ENCODE measurements at regions not wholly inside any gene's neighbourhood (a gene's known extent, or its start where the extent isn't known, plus 50 kb on each side); places are given as distances from the start of the nearest gene placed in this dataset.
"Not testable (repeated sequence)": the region's sequence is repeated elsewhere in the genome, so short reads cannot be mapped to it uniquely, and the experiment has no call there.

GRCh38 chr5:67844924-67845323 lies 370.6 kb upstream of the PIK3R1 start:
- Histone ChIP-seq H3K79me2 (ENCODE audit: control insufficient read depth, insufficient read depth, low read length) (no peaks in the 10 kb centered on the region), H3K9ac (ENCODE audit: low read length) (no peak overlapping the region), H3K27me3 (replicated peaks in 1 of 4; ENCODE audit: control extremely low read depth in 1 of 4, control insufficient read depth in 3 of 4, insufficient read depth in 4 of 4, low read length in 3 of 4) (peaks cover 0 to 6% (median 4%) of the 10 kb centered on the region in 4 experiments), H3K4me3 (ENCODE audit: control extremely low read depth in 1 of 5, extremely low read depth in 1 of 5, insufficient read depth in 1 of 5, low read depth in 2 of 5, low read length in 4 of 5) (no peak overlapping the region), H2AFZ (ENCODE audit: insufficient read depth, low read depth, low read length, poor library complexity, severe bottlenecking) (no peak overlapping the region), H3K4me1 (ENCODE audit: control insufficient read depth in 2 of 2, insufficient read depth in 2 of 2, low read length in 2 of 2) (no peaks in the 10 kb centered on the region), H3K36me3 (replicated peaks in 1 of 2; ENCODE audit: control extremely low read depth in 1 of 2, control insufficient read depth in 1 of 2, extremely low read depth in 1 of 2, insufficient read depth in 2 of 2, low read length in 1 of 2) (no peaks in the 10 kb centered on the region), H3K9me3 (ENCODE audit: control extremely low read depth in 1 of 3, control insufficient read depth in 2 of 3, insufficient read depth in 1 of 3, low read length in 2 of 3) (no peaks in the 10 kb centered on the region), H4K20me1 (ENCODE audit: control insufficient read depth, insufficient read depth, low read length, poor library complexity, severe bottlenecking) (no peaks in the 10 kb centered on the region), H3K4me2 (replicated peaks; ENCODE audit: low read depth, low read length, poor library complexity, severe bottlenecking) (no peak overlapping the region), H3K27ac (ENCODE audit: low read length in 2 of 2) (no peak overlapping the region)
- POLR2A ChIA-PET: no interaction called here
- Mint-ChIP-seq H3K4me3 (no peak overlapping the region), H3K9me3 (ENCODE audit: insufficient read depth) (no peaks in the 10 kb centered on the region), H3K4me1 (no peaks in the 10 kb centered on the region), H3K27me3 (peaks cover 36% of the 10 kb centered on the region), H3K27ac (no peak overlapping the region)
- TF ChIP-seq CTCF (IDR thresholded peaks at IDR 0.05) (no peak), EZH2 (IDR thresholded peaks at IDR 0.05; ENCODE audit: borderline replicate concordance, insufficient read depth, low read depth, low read length, poor library complexity, severe bottlenecking) (no peak)
- no CpG with 5 or more reads among the region's 3 CpGs for WGBS (ENCODE audit: insufficient coverage)
- intact Hi-C loops (cut with micrococcal nuclease): no loop called here
- ATAC-seq (ENCODE audit: low read depth): no peak
- DNase-seq: no peak
- CTCF ChIA-PET: no interaction called here

- Histone ChIP-seq H4K20me1 (ENCODE audit: control insufficient read depth, insufficient read depth, low read length, poor library complexity, severe bottlenecking) (no peaks in the 10 kb centered on the region), H3K4me1 (ENCODE audit: control insufficient read depth in 2 of 2, insufficient read depth in 2 of 2, low read length in 2 of 2) (no peaks in the 10 kb centered on the region), H3K27me3 (replicated peaks in 1 of 4; ENCODE audit: control extremely low read depth in 1 of 4, control insufficient read depth in 3 of 4, insufficient read depth in 4 of 4, low read length in 3 of 4) (peaks cover 0 to 6% (median 4%) of the 10 kb centered on the region in 4 experiments), H3K27ac (ENCODE audit: low read length in 2 of 2) (no peak overlapping the region), H3K4me2 (replicated peaks; ENCODE audit: low read depth, low read length, poor library complexity, severe bottlenecking) (no peak overlapping the region), H3K9me3 (ENCODE audit: control extremely low read depth in 1 of 3, control insufficient read depth in 2 of 3, insufficient read depth in 1 of 3, low read length in 2 of 3) (no peaks in the 10 kb centered on the region), H3K79me2 (ENCODE audit: control insufficient read depth, insufficient read depth, low read length) (no peaks in the 10 kb centered on the region), H2AFZ (ENCODE audit: insufficient read depth, low read depth, low read length, poor library complexity, severe bottlenecking) (no peak overlapping the region), H3K4me3 (ENCODE audit: control extremely low read depth in 1 of 5, extremely low read depth in 1 of 5, insufficient read depth in 1 of 5, low read depth in 2 of 5, low read length in 4 of 5) (no peak overlapping the region), H3K9ac (ENCODE audit: low read length) (no peak overlapping the region), H3K36me3 (replicated peaks in 1 of 2; ENCODE audit: control extremely low read depth in 1 of 2, control insufficient read depth in 1 of 2, extremely low read depth in 1 of 2, insufficient read depth in 2 of 2, low read length in 1 of 2) (no peaks in the 10 kb centered on the region)
- no peaks in the 10 kb centered on the region for H3K4me1 Mint-ChIP-seq
- CTCF ChIA-PET: no interaction called here
- ATAC-seq (ENCODE audit: low read depth) (no peak), DNase-seq (no peak)
- intact Hi-C loops (cut with micrococcal nuclease): no loop called here
- 71% methylated on average over 1 of the region's 3 CpGs for WGBS (ENCODE audit: insufficient coverage)
- TF ChIP-seq CTCF (IDR thresholded peaks at IDR 0.05): no peak
- TF ChIP-seq EZH2 (IDR thresholded peaks at IDR 0.05; ENCODE audit: borderline replicate concordance, insufficient read depth, low read depth, low read length, poor library complexity, severe bottlenecking): no peak
- no peak overlapping the region for H3K27ac Mint-ChIP-seq
- H3K4me3 Mint-ChIP-seq: no peak overlapping the region
- no peaks in the 10 kb centered on the region for H3K9me3 Mint-ChIP-seq (ENCODE audit: insufficient read depth)
- H3K27me3 Mint-ChIP-seq: peaks cover 36% of the 10 kb centered on the region
- POLR2A ChIA-PET: no interaction called here
Measured at GRCh38 chr5:67842806-67843205, 372.8 kb upstream of the PIK3R1 start.

- intact Hi-C loops (cut with micrococcal nuclease); H3K4me1 ChIP-seq (ENCODE audit: control insufficient read depth in 2 of 2, insufficient read depth in 2 of 2, low read length in 2 of 2); H3K27me3 ChIP-seq (replicated peaks in 1 of 4; ENCODE audit: control extremely low read depth in 1 of 4, control insufficient read depth in 3 of 4, insufficient read depth in 4 of 4, low read length in 3 of 4); H3K27me3 Mint-ChIP-seq; DNase-seq; ATAC-seq (ENCODE audit: low read depth); H3K9ac ChIP-seq (ENCODE audit: low read length); H3K36me3 ChIP-seq (replicated peaks in 1 of 2; ENCODE audit: control extremely low read depth in 1 of 2, control insufficient read depth in 1 of 2, extremely low read depth in 1 of 2, insufficient read depth in 2 of 2, low read length in 1 of 2); H3K4me1 Mint-ChIP-seq; H3K4me3 ChIP-seq (ENCODE audit: control extremely low read depth in 1 of 5, extremely low read depth in 1 of 5, insufficient read depth in 1 of 5, low read depth in 2 of 5, low read length in 4 of 5); H3K4me2 ChIP-seq (replicated peaks; ENCODE audit: low read depth, low read length, poor library complexity, severe bottlenecking); H3K27ac ChIP-seq (ENCODE audit: low read length in 2 of 2); H3K4me3 Mint-ChIP-seq; POLR2A ChIA-PET; H3K27ac Mint-ChIP-seq; H3K9me3 Mint-ChIP-seq (ENCODE audit: insufficient read depth); H3K79me2 ChIP-seq (ENCODE audit: control insufficient read depth, insufficient read depth, low read length); H3K9me3 ChIP-seq (ENCODE audit: control extremely low read depth in 1 of 3, control insufficient read depth in 2 of 3, insufficient read depth in 1 of 3, low read length in 2 of 3); H4K20me1 ChIP-seq (ENCODE audit: control insufficient read depth, insufficient read depth, low read length, poor library complexity, severe bottlenecking); H2AFZ ChIP-seq (ENCODE audit: insufficient read depth, low read depth, low read length, poor library complexity, severe bottlenecking): not testable (repeated sequence)
- CTCF ChIA-PET: interaction anchor here (0.5 kb wide), 1 partner anchor 813 kb away, joined by 4 read pairs; no protein-coding TSS in a partner anchor
- no CpG with 5 or more reads among the region's 3 CpGs for WGBS (ENCODE audit: insufficient coverage)
Measured at GRCh38 chr5:67837225-67837624, 378.3 kb upstream of the PIK3R1 start.

All from B cell (primary cell).